Neural crest cell (in vitro differentiated cells): ENCODE measurements at regions not wholly inside any gene's neighbourhood (a gene's known extent, or its start where the extent isn't known, plus 50 kb on each side); places are given as distances from the start of the nearest gene placed in this dataset.

ENCODE experiments used
- DNase-seq: peaks from one replicate; pipeline ENCODE4 v3.0.0; 2021; ENCODE audit warnings: low read depth, mixed read lengths, low spot score
- H3K27ac Mint-ChIP-seq: one replicate; pipeline ENCODE4 v1.8.0; 2021; ENCODE audit warnings: mild to moderate bottlenecking, mixed read lengths; ENCODE audit not compliant: unreplicated experiment
- H3K27me3 Mint-ChIP-seq: 2 replicates; pipeline ENCODE4 v1.8.0; 2021; ENCODE audit warnings: low read depth, mild to moderate bottlenecking, mixed read lengths
- H3K36me3 Mint-ChIP-seq: 2 replicates; pipeline ENCODE4 v1.8.0; 2021; ENCODE audit warnings: low read depth, mild to moderate bottlenecking, mixed read lengths
- H3K4me1 Mint-ChIP-seq: 2 replicates; pipeline ENCODE4 v1.8.0; 2021; ENCODE audit warnings: mixed read lengths
- H3K4me3 Mint-ChIP-seq: one replicate; pipeline ENCODE4 v1.8.0; 2021; ENCODE audit warnings: mild to moderate bottlenecking, mixed read lengths
- H3K9me3 Mint-ChIP-seq: 2 replicates; pipeline ENCODE4 v1.8.0; 2021; ENCODE audit warnings: mixed read lengths
- TF ChIP-seq, protein P1 (sequence below): fragments of 200-600 bp; sonication (generic); conservative IDR thresholded peaks from 2 replicates; pipeline ENCODE4 v1.5.0; 2021; ENCODE audit warnings: antibody characterized with exemption, mild to moderate bottlenecking

DNA sequence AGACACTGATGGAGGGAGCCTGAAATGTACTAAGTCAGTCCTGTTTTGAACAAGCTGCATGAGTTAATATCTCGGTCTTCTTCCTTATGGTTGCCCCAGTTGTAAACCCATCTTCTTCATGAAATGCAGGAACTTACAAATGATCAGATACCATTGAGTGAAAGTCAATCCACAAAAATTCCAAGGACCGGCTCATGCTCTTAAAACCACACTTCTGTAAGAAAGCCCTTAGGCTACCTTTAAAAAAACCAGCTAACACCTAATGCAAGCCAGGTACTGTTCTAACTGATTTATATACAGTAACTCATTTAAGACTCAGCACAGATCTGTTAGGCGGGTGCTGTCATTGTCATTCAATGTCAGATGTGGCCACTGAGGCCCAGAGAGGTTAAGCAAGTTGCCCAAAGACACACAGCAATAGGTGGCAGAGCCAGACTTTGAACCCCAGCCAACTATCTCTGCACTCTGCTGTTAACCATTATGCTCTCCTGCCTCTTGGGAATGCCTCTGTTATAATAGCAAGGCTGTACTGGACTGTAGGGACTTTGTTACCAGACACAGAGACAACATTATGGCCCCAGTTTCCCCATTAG lies 93.4 kb downstream of the C16orf95 start:
- no peaks in the 10 kb centered on the region for H3K27me3 Mint-ChIP-seq
- no peak overlapping the region for H3K27ac Mint-ChIP-seq
- H3K4me1 Mint-ChIP-seq, result no peaks in the 10 kb centered on the region
- H3K9me3 Mint-ChIP-seq, result peaks cover 5% of the 10 kb centered on the region
- H3K36me3 Mint-ChIP-seq, result no peaks in the 10 kb centered on the region
- no peak overlapping the region for H3K4me3 Mint-ChIP-seq
- TF ChIP-seq, protein P1, sequence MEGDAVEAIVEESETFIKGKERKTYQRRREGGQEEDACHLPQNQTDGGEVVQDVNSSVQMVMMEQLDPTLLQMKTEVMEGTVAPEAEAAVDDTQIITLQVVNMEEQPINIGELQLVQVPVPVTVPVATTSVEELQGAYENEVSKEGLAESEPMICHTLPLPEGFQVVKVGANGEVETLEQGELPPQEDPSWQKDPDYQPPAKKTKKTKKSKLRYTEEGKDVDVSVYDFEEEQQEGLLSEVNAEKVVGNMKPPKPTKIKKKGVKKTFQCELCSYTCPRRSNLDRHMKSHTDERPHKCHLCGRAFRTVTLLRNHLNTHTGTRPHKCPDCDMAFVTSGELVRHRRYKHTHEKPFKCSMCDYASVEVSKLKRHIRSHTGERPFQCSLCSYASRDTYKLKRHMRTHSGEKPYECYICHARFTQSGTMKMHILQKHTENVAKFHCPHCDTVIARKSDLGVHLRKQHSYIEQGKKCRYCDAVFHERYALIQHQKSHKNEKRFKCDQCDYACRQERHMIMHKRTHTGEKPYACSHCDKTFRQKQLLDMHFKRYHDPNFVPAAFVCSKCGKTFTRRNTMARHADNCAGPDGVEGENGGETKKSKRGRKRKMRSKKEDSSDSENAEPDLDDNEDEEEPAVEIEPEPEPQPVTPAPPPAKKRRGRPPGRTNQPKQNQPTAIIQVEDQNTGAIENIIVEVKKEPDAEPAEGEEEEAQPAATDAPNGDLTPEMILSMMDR, result no peak
- DNase-seq, result no peak

DNA sequence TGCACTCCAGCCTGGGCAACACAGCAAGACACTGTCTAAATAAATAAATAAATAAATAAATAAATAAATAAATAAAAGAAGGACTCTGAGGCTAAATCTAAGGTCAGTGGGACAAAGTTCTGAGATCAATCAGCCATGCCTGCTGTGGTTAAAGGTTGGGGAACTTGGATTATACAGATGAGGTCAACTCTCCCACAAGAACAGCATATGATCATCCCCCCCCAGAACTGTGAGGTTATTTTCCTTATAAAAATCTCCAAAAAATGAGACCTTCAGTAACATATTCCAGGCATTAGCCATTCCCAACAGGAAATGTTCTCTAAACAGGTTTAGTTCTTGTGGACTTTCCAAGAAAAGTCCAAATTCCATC lies 90.3 kb downstream of the C16orf95 start:
- no peak overlapping the region for H3K27ac Mint-ChIP-seq
- TF ChIP-seq, protein P1, result no peak
- no peak for DNase-seq
- no peaks in the 10 kb centered on the region for H3K9me3 Mint-ChIP-seq
- no peak overlapping the region for H3K4me3 Mint-ChIP-seq
- no peaks in the 10 kb centered on the region for H3K36me3 Mint-ChIP-seq
- H3K4me1 Mint-ChIP-seq, result no peaks in the 10 kb centered on the region
- no peaks in the 10 kb centered on the region for H3K27me3 Mint-ChIP-seq

DNA sequence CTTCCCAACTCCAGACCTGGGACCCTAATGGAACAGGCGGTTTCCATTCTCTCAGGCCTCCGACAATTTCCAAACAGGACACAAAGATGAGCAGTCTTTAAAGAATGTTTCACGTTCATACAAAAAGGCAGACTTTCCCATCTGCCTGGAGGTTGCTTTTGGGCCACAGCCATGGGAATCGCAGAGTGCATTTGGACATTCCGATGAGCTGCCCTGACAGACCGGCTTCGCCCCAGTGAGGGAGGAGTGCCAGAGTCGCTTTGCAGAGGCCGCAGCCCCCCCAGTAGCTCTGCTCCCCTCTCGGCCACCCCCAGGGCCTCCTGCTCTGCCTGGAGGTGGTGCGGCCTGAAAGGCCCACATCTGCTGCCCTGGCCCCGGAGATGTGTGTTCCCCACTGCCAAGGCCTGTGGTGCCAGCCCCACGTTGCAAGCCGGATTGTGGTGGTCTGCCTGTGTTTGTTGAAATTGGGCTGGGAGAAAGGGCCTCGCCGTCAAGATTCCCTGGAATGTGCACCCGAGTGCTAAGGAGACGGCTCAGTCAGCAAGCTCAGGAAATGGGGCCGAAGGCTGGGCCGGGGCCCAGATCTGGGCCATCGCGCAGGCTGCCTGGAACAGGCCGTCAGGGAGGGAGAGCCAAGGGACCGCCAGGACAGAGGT lies 89.8 kb downstream of the C16orf95 start:
- Mint-ChIP-seq H3K4me1 (no peaks in the 10 kb centered on the region), H3K27ac (no peak overlapping the region), H3K4me3 (no peak overlapping the region), H3K27me3 (no peaks in the 10 kb centered on the region), H3K36me3 (no peaks in the 10 kb centered on the region), H3K9me3 (no peaks in the 10 kb centered on the region)
- TF ChIP-seq, protein P1, result no peak
- no peak for DNase-seq

DNA sequence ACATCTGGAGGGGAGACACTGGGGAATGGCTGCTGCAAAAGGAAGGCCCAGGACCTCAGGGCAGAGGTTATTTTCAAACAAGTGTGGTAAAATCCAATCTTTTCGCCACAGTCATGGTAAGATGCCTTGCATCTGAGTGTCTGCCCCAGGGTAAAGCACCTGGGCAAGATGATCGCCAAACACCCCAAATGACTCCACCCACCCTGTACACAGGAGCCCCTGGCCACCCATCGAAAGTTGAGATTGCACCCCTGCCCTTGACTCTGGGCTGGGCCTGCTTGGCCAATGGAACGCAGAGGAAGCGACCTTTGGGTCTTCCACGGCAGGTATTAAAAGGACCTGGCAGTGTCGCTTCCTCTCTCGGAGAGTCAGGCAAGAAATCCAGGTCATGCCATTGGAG lies 88.8 kb downstream of the C16orf95 start:
- Mint-ChIP-seq H3K4me3 (no peak overlapping the region), H3K36me3 (no peaks in the 10 kb centered on the region), H3K4me1 (no peaks in the 10 kb centered on the region), H3K27me3 (no peaks in the 10 kb centered on the region), H3K9me3 (no peaks in the 10 kb centered on the region), H3K27ac (no peak overlapping the region)
- DNase-seq, result no peak
- TF ChIP-seq, protein P1, result no peak

DNA sequence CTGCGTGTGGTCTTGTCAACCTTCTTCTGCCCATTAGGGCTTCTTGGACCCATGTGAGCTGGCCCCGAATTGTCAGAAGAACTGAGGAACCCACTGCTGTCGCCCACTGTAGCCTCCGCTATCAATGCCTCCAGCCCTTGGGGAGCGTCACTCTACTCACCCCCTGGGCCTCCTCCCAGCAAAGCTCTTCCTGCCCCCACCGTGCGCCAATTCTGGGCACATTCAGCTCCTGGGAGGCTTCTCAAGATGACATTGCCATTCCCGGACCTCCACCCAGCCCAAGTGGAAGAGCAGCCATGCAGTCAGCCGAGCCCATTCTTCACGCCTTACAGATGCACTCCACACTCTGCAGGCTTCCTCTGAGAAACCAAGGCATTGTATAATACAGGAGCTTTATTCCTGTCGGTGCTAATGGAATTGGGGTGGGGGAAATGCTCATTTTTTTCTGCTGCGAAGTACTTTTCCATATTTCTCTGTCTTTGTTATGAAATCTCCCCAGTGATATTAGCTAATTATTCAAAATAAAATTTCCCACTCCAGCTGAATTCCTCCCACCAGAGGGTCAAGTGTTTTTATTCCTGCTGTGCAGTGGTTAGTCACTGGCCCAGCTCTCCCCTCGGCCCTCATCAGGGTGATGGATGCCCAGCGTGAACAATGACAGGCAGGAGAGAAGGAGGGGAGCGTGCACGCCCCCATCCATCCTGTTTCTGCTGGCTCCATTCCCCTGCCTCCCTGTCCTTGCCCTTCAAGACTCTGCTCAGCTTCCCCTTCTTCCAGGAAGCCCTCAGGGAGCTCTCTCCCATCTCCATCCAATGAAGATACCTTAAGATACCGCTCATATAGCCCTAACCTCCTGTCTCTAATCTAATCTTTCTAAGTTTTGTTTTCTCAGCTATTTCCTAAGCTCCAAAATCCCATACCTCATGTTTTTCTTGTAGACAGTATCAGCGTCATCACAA lies 87.7 kb downstream of the C16orf95 start:
- no peak overlapping the region for H3K27ac Mint-ChIP-seq
- no peaks in the 10 kb centered on the region for H3K27me3 Mint-ChIP-seq
- TF ChIP-seq, protein P1, result no peak
- H3K36me3 Mint-ChIP-seq, result no peaks in the 10 kb centered on the region
- H3K4me1 Mint-ChIP-seq, result no peaks in the 10 kb centered on the region
- no peaks in the 10 kb centered on the region for H3K9me3 Mint-ChIP-seq
- DNase-seq, result no peak
- H3K4me3 Mint-ChIP-seq, result no peak overlapping the region
